GM12878 (cell line): ENCODE measurements at regions not wholly inside any gene's neighbourhood (a gene's known extent, or its start where the extent isn't known, plus 50 kb on each side); places are given as distances from the start of the nearest gene placed in this dataset.

ENCODE experiments used
- ATAC-seq: fragments of 200-7000 bp; cut with Tn5 transposase; 3 replicates; pipeline ENCODE4 v1.9.1; 2020; ENCODE audit warnings: mild to moderate bottlenecking, moderate library complexity
- BruUV-seq: library from RNA; stranded (reverse); fragments of 400-500 nt; replicated peaks from 2 replicates; lab custom pipeline; 2021; lab: Mats Ljungman, UMichigan
- CTCF ChIA-PET: fragments of 300-600 bp; sonication (Branson Sonifier 250); formaldehyde crosslinking; extraction: SDS; loops from one replicate; lab custom pipeline; 2021; ENCODE audit warnings: inconsistent platforms; lab: Yijun Ruan, JAX
- POLR2A ChIA-PET: fragments of 350-600 bp; formaldehyde crosslinking; extraction: SDS; loops from one replicate; lab custom pipeline; 2021; ENCODE audit warnings: inconsistent platforms; lab: Charles Lee
- RAD21 ChIA-PET: fragments of 300-600 bp; sonication (Branson Sonifier 250); formaldehyde crosslinking; loops from one replicate; lab custom pipeline; 2023; ENCODE audit warnings: antibody characterized with exemption; ENCODE audit not compliant: unreplicated experiment; lab: Charles Lee
- SMC1A ChIA-PET: fragments of 300-600 bp; sonication (Branson Sonifier 250); formaldehyde crosslinking; loops from one replicate; lab custom pipeline; 2023; ENCODE audit not compliant: unreplicated experiment, uncharacterized antibody; lab: Charles Lee
- DNase-seq: peaks from one replicate; pipeline ENCODE4 v3.0.0-alpha.2; 2011; ENCODE audit warnings: low read depth, low spot score
- FAIRE-seq: peaks from 3 replicates; lab custom pipeline; 2011; peaks lifted over from hg19 to GRCh38; lab: Jason Lieb, UNC
- H2AFZ ChIP-seq: 2 replicates; pipeline ENCODE4 v1.6.0; 2011; ENCODE audit warnings: low read depth, low read length, control low read depth; ENCODE audit not compliant: control insufficient read depth
- H3K27ac ChIP-seq: 2 replicates; pipeline ENCODE4 v1.5.1; 2011; ENCODE audit warnings: control low read depth; ENCODE audit not compliant: control insufficient read depth, insufficient read depth
- H3K27me3 ChIP-seq, 2 experiments: replicated peaks in 1 of 2; 2 replicates each; pipeline versions ENCODE4 v1.6.0 to v1.6.1; 2011; ENCODE audit warnings: low read length in 1 of 2; ENCODE audit not compliant: control insufficient read depth in 2 of 2, insufficient read depth in 2 of 2
- H3K36me3 ChIP-seq, 2 experiments: 2 replicates each; pipeline ENCODE4 v1.5.1; 2011; ENCODE audit warnings: low read length in 1 of 2; ENCODE audit not compliant: control insufficient read depth in 2 of 2, insufficient read depth in 2 of 2
- H3K4me1 ChIP-seq: 2 replicates; pipeline ENCODE4 v1.6.1; 2011; ENCODE audit warnings: mild to moderate bottlenecking, low read length, moderate library complexity, mixed read lengths; ENCODE audit not compliant: control insufficient read depth, insufficient read depth
- H3K4me2 ChIP-seq: 2 replicates; pipeline ENCODE4 v1.6.0; 2011; ENCODE audit warnings: control low read depth; ENCODE audit not compliant: control insufficient read depth, insufficient read depth
- H3K4me3 ChIP-seq: fragments of 200-600 bp; sonication (generic); 2 replicates; pipeline ENCODE4 v1.5.1; 2016
- H3K79me2 ChIP-seq: 2 replicates; pipeline ENCODE4 v1.6.0; 2011; ENCODE audit warnings: low read length; ENCODE audit not compliant: control insufficient read depth, insufficient read depth
- H3K9ac ChIP-seq: 2 replicates; pipeline ENCODE4 v1.8.0; 2011; ENCODE audit warnings: low read length, control low read depth, mixed read lengths; ENCODE audit not compliant: control insufficient read depth, insufficient read depth
- H3K9me3 ChIP-seq: replicated peaks from 3 replicates; pipeline ENCODE4 v1.5.1; 2011; ENCODE audit warnings: mild to moderate bottlenecking, low read length; ENCODE audit not compliant: control insufficient read depth, insufficient read depth
- H4K20me1 ChIP-seq: 2 replicates; pipeline ENCODE4 v1.6.0; 2011; ENCODE audit not compliant: control insufficient read depth, insufficient read depth
- ASH2L ChIP-seq: fragments of 300-600, 200-600 bp; sonication (generic); IDR thresholded peaks from 2 replicates; pipeline ENCODE4 v1.6.1; 2017; ENCODE audit warnings: low read depth, mild to moderate bottlenecking, borderline replicate concordance
- EGR1 ChIP-seq, 2 experiments: IDR thresholded peaks; 1 replicate in 1 of 2; 2 replicates in 1 of 2; pipeline ENCODE4 v1.6.1; 2011 to 2012; ENCODE audit warnings: low read depth in 2 of 2, low read length in 2 of 2, borderline replicate concordance in 1 of 2, mild to moderate bottlenecking in 1 of 2, moderate library complexity in 1 of 2
- FOXM1 ChIP-seq: IDR thresholded peaks from 2 replicates; pipeline ENCODE4 v1.6.1; 2012; ENCODE audit warnings: low read depth, mild to moderate bottlenecking, inconsistent platforms, low read length, moderate library complexity
- POLR2A ChIP-seq: IDR thresholded peaks from 2 replicates; pipeline ENCODE4 v1.6.1; 2011; ENCODE audit warnings: low read depth, mild to moderate bottlenecking, low read length
- RUNX3 ChIP-seq: IDR thresholded peaks from 2 replicates; pipeline ENCODE4 v1.6.1; 2012; ENCODE audit warnings: low read length, inconsistent platforms
- SUZ12 ChIP-seq: fragments of 200-600 bp; sonication (generic); IDR thresholded peaks from one replicate; pipeline ENCODE4 v1.6.1; 2018; ENCODE audit warnings: antibody characterized with exemption, mild to moderate bottlenecking; ENCODE audit not compliant: unreplicated experiment
- TBL1XR1 ChIP-seq: IDR thresholded peaks from 2 replicates; pipeline ENCODE4 v1.6.1; 2012; ENCODE audit warnings: low read depth, low read length, improper control_type of control experiment
- USF2 ChIP-seq: IDR thresholded peaks from 2 replicates; pipeline ENCODE4 v1.6.1; 2011; ENCODE audit warnings: low read depth, low read length, improper control_type of control experiment, borderline replicate concordance
- WRNIP1 ChIP-seq: IDR thresholded peaks from 2 replicates; pipeline ENCODE4 v1.6.1; 2011; ENCODE audit warnings: low read depth, low read length, improper control_type of control experiment, borderline replicate concordance
- ZNF687 ChIP-seq: fragments of 450-650 bp; IDR thresholded peaks from 2 replicates; pipeline ENCODE4 v1.6.1; 2017; ENCODE audit warnings: mild to moderate bottlenecking, moderate library complexity
- ZZZ3 ChIP-seq: IDR thresholded peaks from 2 replicates; pipeline ENCODE4 v1.6.1; 2011; ENCODE audit warnings: low read depth; ENCODE audit not compliant: control insufficient read depth, insufficient read length
- WGBS: methylation state at CpG from one replicate; pipeline ENCODE4 v1.1.6; 2016; ENCODE audit warnings: low lambda C conversion rate; ENCODE audit not compliant: insufficient replicate concordance, insufficient coverage; ENCODE audit errors: missing lambda C conversion rate; 5-methylcytosine and 5-hydroxymethylcytosine counted together
- in situ Hi-C: fragments of 300-500 bp; cut with MboI; formaldehyde crosslinking; loops from 9 replicates; pipeline ENCODE4 v1.14.3; 2018; ENCODE audit warnings: mixed read lengths
- intact Hi-C: fragments of 100-400 bp; cut with micrococcal nuclease; formaldehyde crosslinking; loops from one replicate; pipeline ENCODE4 v1.14.2; 2022; ENCODE audit not compliant: unreplicated experiment
- TF ChIP-seq, protein P1 (sequence below): IDR thresholded peaks from 2 replicates; pipeline ENCODE4 v1.6.1; 2011; ENCODE audit warnings: low read depth, mild to moderate bottlenecking, low read length, moderate library complexity, borderline replicate concordance; ENCODE audit errors: extremely low read depth

DNA sequence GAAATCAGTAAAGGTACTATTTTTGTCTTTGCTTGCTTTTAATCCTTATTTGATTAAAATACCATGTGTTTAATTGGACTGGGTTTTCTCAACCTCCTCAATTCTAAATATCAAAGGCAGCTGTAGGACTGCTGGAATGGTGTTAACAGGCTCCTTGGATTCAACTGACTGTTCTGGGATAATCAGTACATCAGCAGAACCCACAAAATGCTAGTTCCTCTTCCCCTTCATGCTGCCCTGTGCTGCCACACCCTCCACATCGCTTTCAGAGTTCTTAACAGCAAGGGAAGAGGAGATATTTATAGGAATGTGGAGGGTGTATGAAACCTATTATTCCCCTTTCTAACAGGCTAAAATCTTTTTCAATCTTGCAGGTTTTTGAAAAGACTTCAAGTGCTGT, 82.4 kb downstream of the KCTD12 start:
- no peak overlapping the region for H3K4me3 ChIP-seq
- no TSS peak for BruUV-seq
- no peaks in the 10 kb centered on the region for H3K27me3 ChIP-seq
- no peak overlapping the region for H3K4me2 ChIP-seq
- no peaks in the 10 kb centered on the region for H3K9me3 ChIP-seq
- H3K4me1 ChIP-seq = no peaks in the 10 kb centered on the region; the same call in 1 of the 2 replicates
- ATAC-seq (no peak), FAIRE-seq (no peak), DNase-seq (no peak)
- ChIA-PET POLR2A (no interaction called here), SMC1A (no interaction called here), RAD21 (no interaction called here), CTCF (no interaction called here)
- H3K79me2 ChIP-seq = no peaks in the 10 kb centered on the region
- no peak overlapping the region for H3K27ac ChIP-seq
- intact Hi-C loops (no loop called here), in situ Hi-C loops (no loop called here)
- H2AFZ ChIP-seq = no peak overlapping the region
- 0% methylated on average over 1 of the region's 1 CpG for WGBS
- no peaks in the 10 kb centered on the region for H3K36me3 ChIP-seq
- H3K9ac ChIP-seq = no peak overlapping the region
- TF ChIP-seq EGR1 (IDR thresholded peaks at IDR 0.05; ENCODE audit: borderline replicate concordance in 1 of 2, low read depth in 2 of 2, low read length in 2 of 2) = no peak
- no peak for TF ChIP-seq ASH2L
- TF ChIP-seq TBL1XR1 = no peak
- TF ChIP-seq ZZZ3 = no peak
- TF ChIP-seq, all 136 proteins: peak for 0
- no peaks in the 10 kb centered on the region for H4K20me1 ChIP-seq

GRCh38 chr13:76800943-76801342, 85.3 kb downstream of the KCTD12 start:
- no peak overlapping the region for H3K9ac ChIP-seq
- no peaks in the 10 kb centered on the region; the same call in 1 of the 2 replicates for H3K4me1 ChIP-seq
- no peak overlapping the region for H3K27ac ChIP-seq
- no peaks in the 10 kb centered on the region for H3K27me3 ChIP-seq
- BruUV-seq = no TSS peak
- FAIRE-seq = no peak
- no peak overlapping the region for H3K4me3 ChIP-seq
- DNase-seq = no peak
- ChIA-PET POLR2A (no interaction called here), CTCF (no interaction called here), RAD21 (no interaction called here), SMC1A (no interaction called here)
- H3K4me2 ChIP-seq = no peak overlapping the region
- WGBS = 93% methylated on average over 2 of the region's 2 CpGs
- no peaks in the 10 kb centered on the region for H3K36me3 ChIP-seq
- no peak for ATAC-seq
- H3K9me3 ChIP-seq = no peaks in the 10 kb centered on the region
- in situ Hi-C loops (no loop called here), intact Hi-C loops (no loop called here)
- H2AFZ ChIP-seq = no peak overlapping the region
- no peaks in the 10 kb centered on the region for H3K79me2 ChIP-seq
- H4K20me1 ChIP-seq = no peaks in the 10 kb centered on the region
- no peak for TF ChIP-seq FOXM1
- no peak for TF ChIP-seq POLR2A
- no peak for TF ChIP-seq RUNX3
- no peak for TF ChIP-seq ASH2L
- TF ChIP-seq ZZZ3 = no peak
- TF ChIP-seq, protein P1, sequence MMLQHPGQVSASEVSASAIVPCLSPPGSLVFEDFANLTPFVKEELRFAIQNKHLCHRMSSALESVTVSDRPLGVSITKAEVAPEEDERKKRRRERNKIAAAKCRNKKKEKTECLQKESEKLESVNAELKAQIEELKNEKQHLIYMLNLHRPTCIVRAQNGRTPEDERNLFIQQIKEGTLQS = no peak
- TF ChIP-seq ZNF687 = no peak
- TF ChIP-seq WRNIP1 = no peak
- no peak for TF ChIP-seq SUZ12
- TF ChIP-seq USF2 = no peak
